Kidney tubule cell (primary cell): ENCODE measurements at regions not wholly inside any gene's neighbourhood (a gene's known extent, or its start where the extent isn't known, plus 50 kb on each side); places are given as distances from the start of the nearest gene placed in this dataset.

Source experiments
- DNase-seq: peaks from one replicate; pipeline ENCODE4 v3.0.0-alpha.2; 2018; ENCODE audit warnings: low spot score

DNA sequence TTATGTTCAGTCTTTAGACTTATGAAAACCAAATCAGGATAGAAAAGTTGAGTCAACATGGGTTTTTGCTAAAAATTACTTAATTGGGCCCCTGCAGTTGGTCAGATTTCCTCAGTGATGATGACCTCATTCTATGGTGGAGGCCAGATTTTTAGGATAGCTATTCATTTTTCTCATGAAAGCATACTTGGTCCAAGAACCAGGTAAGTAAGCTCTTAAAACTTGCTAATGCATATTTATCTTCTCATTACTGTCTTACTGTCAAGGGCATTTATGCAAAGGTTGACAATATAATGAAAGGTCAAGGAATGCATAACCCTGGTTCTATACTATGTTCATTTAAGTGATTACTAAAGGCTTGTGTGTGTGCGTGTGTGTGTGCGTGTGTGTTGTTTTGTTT, 650.6 kb downstream of the SATB2 start:
- peak; percentile 20 for DNase-seq

DNA sequence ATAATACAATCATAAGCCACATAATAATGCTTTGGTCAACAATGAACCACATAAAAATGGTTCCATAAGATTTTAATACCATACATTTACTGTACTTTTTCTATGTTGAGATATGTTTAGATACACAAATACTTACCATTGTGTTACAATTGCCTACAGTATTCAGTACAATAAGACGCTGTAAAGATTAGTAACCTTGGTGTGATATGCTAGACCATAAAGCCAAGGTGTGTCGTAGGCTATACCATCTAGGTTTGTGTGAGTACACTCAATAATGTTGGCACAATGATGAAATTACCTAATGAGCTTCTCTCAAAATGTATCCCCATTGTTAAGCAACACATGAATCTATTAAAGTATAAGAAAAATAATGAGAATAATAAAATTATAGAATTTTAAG, 662.3 kb downstream of the SATB2 start:
- DNase-seq, result no peak

DNA sequence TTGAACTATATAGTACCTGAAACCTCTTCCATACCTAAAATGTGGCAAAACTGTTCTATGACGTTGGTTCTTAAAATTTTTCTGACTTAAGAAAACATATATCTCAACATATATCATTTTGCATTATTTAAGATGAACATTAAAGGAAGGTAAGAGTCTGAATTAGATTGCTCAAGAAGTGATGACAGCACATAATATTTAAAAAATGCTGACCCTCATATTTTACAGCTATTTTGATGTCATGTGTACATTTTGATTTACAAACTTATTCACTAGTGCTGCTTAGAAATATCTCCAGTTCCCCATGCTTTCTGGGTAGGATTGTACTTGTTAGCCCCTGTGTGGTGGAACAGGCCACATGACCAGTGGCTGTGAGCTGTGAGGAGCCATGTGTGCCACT, 666.1 kb downstream of the SATB2 start:
- DNase-seq, result no peak

DNA sequence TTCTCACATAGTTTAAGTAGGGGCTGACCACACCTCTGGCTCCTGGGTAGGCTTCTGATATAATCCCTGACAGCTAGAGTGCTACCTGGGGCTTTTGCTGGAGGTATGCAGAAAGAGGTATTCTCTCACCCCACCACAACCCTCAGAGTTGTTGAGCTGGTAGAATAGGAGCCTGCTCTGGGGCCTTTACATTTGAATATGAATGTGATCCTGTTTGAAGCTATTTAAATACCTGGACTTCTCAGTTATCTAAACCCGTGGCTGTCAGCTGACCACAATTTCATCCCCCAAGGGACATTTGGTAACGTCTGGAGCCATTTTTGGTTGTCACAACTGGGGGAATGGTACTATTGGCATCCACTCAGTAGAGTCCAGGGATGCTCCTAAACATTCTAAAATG, 669.1 kb downstream of the SATB2 start:
- no peak for DNase-seq

DNA sequence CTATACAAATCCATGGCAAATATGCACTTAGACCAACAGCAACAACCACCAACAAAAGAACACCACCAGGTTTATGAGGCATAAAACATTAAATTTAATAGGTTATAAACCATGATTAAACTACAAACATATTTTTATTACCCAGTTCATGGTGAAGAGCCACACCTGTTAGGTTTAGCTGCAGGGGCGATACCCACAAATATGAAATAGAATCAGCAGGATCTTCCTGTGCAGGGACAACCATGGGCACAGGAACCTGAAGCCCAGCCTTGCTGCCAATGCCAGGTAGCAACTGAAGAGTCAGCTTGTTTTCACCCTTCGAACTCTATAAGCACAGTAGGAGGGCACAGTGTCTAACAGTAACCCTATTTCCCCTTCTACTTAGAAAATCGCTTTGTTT, 675.0 kb downstream of the SATB2 start:
- no peak for DNase-seq

DNA sequence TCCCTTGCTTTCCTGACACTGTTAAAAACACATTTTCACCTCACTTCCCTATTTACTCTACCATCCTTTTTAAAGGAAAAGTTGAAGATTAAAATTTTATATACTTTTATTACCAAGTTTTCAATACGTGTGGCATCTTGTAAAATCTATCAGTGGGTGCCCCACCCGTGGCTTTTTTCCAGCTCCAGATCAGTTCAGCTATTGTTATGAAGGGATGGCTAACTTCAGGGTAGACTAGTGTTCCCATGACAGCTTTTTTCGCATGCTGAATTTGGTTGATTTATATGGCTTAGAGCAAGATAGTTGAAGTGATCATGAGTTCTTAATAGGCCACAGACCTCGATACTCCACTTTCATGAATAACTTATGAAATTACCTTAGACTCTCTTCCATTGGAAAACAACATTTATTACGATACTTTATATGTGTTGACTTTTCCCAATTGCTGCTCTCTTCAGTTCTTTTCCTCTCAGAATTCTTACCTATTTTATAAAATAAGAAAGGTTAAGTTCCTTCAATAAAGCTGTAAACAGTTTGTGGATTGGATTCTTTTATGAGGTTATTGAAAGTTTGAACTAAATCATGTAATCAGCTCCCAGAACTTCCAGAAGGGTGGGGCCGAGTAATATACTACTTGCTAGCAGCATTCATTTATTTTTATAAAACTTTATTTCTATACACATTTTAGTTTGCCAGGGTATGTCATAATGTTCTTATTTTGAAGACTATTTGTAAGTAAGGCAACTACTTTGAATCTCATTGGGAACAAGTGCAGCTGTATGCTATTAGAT, 680.9 kb downstream of the SATB2 start:
- DNase-seq, result no peak

DNA sequence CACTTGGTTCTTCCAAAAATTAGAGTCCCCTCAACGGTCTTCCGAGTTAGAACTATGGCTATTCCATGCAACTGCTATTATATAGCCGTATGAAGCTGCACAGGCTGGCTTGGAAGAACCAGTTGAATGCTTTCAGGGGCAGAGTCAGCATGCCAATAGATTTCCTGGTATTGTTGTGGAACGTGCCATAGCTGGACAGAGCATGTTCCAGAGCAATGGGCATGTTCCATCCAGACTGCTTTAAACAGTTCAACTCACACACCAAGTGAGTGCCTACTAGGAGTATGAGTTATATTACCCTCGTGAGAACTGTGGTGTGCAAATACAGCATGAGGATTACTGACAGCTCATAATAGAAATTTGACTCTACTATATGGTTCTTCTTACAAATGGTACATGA, 682.0 kb downstream of the SATB2 start:
- DNase-seq, result no peak

DNA sequence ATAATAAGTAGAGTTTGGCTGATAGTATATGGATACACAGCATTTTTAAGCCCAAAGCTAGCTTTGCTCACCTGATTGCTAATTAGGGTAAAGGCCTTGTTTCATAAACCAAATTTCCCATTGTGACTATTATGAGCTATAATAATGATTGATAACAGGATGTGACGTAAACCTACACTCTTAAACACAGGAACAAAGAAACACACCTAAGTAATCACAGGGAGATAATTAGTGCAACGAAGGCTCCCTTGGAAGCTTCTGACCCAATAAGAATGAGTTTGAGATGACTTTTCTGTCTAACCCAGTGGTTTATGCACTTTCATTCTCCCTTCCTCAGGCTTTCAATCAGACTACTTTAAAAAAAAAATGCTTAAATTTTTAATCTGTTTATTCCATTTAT, 683.2 kb downstream of the SATB2 start:
- DNase-seq, result no peak

DNA sequence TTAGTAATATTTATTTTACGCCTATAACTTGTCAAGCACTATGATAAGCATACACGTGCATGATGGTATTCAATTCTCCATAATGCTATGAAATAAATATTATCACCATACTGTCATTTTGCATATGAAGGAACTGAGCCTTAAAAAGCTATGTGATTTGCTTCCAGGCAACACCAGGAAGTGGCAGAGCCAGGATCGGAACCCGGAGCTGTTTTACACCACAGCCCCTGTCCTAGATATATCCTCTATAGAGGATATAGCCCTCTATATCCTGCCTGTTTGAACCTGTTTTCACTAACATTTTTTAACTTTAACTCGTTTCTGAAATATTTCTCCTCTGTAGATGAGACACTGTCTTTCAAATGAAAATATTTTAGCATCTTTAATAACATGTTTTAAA, 690.0 kb downstream of the SATB2 start:
- no peak for DNase-seq

DNA sequence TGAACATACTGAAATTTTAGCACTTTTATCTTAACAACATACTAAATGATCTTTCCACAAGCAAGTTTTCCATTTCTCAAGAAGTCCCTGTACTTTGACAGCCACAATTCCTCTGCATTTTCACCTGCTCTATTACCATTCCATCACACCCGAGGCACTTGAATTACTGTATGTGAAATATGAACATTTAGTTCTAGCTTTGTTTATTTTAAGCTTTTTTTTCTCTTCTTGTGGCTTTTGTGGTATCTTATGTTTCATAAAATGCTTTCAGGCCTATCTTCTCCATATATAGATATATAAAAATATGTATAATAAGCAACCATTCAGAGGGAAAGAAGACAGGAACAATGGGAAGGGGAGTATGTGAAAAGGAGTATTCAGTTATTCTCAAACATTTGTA, 693.9 kb downstream of the SATB2 start:
- no peak for DNase-seq

DNA sequence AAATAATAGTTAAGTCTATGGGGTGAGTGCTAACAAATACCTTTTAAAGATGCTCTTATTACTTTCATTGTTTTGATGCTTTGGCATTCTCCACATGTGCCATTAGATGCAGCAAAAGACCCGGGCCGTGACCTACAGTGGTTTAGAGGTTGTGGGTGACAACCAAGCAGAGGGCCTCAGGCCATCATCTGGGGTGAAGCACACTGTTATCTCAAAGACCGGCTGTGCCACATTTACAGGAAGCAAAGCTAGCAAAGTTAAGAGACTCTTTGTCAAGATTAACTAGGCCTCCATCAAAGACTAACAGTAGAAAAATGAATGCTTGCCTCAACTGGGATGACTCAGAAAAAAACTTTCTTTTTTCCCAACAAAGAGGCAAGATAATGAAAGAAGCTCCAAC, 695.3 kb downstream of the SATB2 start:
- DNase-seq, result no peak

DNA sequence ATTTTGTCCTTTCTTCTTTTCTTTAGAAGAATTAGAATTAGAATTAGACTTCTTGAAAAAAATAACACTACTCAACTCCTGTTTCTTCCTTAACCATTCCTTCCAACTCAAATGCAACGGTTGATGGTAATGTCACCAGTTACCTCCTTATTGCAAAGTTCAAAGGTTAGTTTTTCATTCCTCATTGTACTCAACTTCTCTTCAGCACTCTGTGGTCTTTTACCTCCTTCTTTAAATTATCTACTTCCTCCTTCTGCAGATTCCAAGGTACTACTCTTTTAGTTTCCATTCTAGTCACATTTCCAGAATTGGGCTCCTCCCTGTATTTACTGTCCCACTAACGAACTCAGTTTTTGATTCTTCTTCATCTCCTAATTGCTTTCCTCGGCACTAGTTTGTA, 700.7 kb downstream of the SATB2 start:
- DNase-seq, result no peak

DNA sequence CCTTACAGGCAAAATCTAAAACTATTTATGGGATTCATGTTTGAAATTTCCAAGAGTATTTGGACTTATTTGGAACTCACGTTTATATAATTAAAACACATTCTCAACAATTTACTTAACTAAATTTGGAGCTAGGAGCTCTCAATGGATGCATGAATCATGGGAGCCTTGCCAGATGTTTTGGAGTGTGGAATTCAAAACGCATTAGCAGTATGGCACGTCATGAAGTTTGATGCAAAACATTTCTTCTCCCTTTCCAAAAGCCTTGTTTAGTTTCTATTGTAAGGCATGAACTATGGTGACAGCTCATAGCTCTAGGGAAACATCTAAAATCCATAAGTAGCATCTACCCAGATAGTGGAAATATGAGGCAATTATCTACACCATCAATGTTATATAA, 701.6 kb downstream of the SATB2 start:
- no peak for DNase-seq

DNA sequence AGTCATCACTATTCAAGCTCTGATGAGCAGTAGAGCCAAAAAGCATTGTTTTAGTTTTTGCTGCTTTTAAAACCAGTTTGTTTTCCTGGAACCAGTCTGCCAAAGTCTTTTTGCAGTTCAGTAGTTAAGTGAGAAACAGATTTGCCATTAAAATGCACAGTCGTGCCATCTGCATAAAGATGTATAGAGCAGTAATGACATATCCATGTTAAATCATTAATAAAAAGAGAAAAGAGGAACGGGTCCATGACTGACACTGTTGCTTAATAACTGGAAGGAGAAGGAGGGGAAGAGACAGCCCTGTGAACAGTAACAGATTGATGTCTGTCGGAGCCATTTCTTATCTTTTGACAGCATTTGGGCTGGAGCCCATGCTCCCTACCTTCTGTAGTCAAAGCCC, 704.6 kb downstream of the SATB2 start:
- DNase-seq, result no peak

DNA sequence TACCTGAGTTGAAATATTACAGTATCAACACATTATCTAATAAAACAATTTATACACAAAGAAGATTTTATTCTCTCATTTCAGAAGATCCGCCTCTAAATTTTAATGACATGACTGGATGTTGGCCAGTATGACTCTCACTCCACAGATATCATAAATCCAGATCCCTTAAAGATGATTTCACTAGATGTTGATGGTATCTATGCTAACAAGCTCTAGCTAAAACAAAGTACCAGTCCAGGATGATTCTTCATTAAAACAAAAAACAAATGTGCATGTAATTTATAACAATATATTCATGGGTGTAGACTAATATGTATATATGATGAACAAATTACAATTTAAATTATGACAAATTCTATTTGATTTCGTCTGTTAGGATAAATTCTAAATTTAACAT, 708.4 kb downstream of the SATB2 start:
- no peak for DNase-seq

DNA sequence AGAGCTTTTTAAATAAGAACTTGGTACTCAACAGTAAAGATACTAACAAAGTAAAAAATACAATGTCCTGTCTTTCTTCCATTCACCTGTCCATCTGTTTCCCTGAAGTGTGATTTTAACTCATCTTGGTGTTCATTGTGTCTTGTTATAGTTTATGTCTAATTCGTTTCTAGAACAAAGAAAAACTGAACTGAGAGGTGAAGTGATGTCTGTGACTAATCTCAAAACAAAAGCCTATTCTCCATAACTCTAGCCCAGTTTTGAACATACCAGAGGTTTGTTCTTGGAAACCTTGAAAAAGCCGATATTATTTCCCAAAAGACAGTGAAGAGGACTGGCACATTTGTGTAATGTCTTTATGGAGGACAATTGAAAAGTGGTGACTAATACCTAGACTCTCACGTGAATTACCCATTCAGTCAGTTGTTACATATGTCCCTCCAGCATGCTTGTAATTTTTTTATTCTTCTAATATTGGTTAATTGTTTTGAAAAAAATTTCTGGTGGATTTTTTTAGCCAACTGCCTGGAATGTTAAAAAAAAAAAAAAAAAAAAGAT, 725.8 kb downstream of the SATB2 start:
- DNase-seq, result no peak

DNA sequence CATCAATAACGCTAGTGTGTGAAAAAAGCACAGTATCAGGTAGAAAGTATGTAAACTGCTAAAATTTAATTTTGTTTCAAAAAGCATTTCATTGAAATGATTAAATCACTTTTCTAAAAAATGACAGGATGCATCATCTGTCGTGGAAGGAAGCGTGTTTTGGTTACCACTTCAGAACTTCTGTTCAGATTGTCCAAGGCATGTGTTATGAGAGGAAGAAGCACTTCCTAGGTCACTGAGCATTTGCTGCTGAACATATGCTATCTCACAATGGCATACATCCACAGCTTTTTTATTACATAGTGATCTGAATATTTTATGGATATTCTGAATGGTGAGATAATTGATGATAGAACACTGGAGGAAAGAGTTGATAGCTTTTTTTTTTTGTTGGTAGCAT, 737.5 kb downstream of the SATB2 start:
- no peak for DNase-seq

DNA sequence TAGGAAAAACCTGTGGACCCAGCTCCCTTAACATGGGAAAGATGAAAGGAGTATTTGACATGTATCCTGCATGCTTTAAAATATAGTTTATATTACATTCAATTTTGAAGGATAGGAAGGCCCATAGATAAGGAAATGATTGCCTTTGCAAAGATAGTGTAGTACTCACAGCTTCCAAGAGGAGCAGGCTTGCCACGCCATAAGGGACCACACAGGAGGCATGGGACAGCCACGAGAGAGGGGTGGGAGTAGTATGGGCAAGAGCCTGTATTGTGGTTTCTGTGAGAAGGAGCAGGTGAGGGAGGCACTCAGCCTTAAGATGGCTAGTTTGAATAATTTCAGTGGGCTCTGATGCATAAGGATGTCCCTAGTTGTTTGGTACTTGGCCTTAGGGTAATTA, 740.3 kb downstream of the SATB2 start:
- no peak for DNase-seq

DNA sequence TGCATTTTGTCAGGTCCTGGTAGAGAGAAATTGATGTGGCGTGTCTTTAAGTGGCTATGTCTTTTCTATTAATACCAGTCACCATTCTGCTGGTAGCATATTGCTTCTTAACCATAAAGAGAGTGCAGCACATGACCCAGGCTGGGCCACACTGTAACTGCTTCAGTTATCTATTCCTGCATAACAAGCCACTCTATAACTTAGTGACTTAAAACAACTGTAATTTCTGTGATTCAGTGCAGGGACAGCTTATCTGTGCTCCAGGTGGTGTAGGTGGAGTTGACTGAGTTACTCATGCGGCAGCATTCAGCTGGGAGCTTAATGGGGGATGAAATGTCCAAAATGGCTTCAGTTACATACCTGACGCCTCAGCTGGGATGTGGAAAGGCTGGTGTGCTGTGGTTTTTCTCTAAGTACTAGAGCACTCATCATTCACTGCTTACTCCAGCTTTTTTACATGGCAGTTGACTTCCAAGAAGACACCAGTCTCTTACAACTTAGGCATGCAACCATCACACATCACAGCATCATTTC, 742.4 kb downstream of the SATB2 start:
- DNase-seq, result peak; percentile 11

DNA sequence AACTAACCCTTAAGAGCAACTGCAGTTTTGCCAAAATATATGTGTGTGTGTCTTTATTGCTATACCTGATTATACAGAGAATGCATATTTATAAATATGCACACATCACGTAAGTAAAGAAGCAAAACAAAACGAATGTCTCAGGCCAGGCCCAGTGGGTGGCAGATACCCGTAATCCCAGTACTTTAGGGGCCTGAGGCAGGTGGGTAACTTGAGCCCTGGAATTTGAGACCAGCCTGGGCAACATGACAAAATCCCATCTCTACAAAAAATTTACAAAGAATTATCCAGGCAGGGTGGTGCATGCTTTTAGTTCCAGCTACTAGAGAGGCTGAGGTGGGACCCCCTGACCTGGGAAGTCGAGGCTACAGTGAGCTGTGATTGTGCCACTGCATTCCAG, 745.3 kb downstream of the SATB2 start:
- DNase-seq, result no peak

DNA sequence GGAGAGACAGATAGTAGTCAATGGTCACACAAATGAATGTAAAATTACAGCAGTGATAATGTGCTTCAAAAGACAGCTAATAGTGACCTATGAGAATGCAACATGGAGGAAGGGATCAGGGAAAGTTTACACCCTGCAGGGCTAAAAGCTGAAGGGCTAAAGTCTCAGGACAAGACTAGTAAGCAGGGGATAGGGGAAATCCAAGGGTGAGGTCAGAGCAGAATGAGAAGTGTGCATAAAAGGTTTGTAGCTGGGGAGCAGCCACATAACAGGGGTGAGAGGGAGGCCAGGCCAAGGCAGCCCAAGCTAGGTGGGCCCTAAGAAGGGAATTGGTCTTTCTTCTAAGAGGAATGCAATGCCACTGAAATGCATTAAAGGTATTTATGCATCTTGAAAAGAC, 746.3 kb downstream of the SATB2 start:
- no peak for DNase-seq

DNA sequence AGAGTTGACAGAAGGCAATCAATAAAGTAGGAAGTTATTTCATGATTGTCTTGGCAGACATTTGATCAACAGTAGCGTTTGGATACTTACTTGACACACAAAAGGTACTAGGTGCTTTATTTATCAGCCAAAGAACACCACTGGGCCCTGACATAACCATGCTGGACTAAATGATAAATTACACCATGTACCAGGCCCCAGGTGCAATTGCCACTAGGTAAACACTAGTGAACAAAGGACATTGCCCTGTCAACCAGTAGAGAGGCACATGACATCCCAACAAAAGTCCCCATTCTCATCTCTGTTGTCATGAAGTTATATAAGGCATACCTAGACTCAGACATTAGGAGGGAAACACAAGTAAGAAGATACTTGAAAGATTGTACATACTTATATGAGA, 747.2 kb downstream of the SATB2 start:
- DNase-seq, result no peak

DNA sequence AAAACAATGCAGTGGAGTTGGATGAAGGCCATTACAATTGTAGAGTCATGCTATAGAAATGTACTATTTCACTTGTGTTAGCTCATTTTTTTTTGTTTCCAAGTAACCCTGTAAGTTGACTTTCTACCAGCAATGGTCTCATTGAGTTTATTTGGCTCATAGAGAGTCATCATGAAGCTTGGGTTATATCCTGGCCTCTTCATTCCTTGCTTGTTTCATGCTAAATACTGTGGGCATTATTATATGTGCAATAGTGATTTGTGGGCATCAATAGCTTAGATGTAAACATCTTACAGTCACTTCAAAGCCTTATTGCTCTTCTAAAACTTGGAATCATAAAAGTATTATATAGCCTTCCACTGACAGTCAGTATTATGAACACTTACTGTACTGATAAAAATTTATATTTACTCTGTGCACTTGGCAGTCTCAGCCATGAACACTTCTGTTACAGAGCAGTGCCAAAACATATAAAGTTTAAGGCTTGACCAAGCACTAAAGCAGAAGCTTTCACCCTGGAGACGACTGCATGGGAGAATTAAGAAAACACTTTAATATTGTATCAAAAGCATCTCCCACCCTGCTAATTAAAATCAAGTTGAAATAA, 751.2 kb downstream of the SATB2 start:
- DNase-seq, result no peak

DNA sequence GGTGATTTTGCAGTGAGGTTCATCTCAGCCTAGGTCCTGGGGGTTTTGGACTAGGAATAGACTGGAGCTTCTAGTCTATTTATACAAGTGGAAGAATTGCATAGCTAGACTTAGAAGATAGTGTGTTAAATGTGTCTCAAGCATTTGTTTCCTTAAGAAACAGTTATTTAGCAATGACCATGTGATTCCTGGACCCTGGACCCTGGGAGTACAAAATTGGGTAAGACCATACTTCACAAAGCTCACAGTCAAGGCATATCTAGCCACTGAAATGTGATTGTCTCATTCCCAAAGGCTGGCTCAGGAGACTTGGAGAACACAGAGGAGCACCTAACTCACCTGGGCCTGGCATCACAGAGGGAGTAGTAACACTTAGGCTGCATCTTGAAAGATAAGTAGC, 754.5 kb downstream of the SATB2 start:
- DNase-seq, result no peak
